Glutamatergic neuron (in vitro differentiated cells): ENCODE measurements at regions not wholly inside any gene's neighbourhood (a gene's known extent, or its start where the extent isn't known, plus 50 kb on each side); places are given as distances from the start of the nearest gene placed in this dataset.

Experiments used
- DNase-seq: peaks from one replicate; pipeline ENCODE4 v3.0.0; 2022
- H3K27ac Mint-ChIP-seq: one replicate; pipeline ENCODE4 v1.8.0; 2020; ENCODE audit warnings: mild to moderate bottlenecking, mixed read lengths, inconsistent platforms; ENCODE audit not compliant: unreplicated experiment
- H3K27me3 Mint-ChIP-seq: one replicate; pipeline ENCODE4 v1.8.0; 2020; ENCODE audit warnings: mild to moderate bottlenecking, moderate library complexity, mixed read lengths, inconsistent platforms; ENCODE audit not compliant: unreplicated experiment
- H3K36me3 Mint-ChIP-seq: one replicate; pipeline ENCODE4 v1.8.0; 2020; ENCODE audit warnings: mild to moderate bottlenecking, mixed read lengths, inconsistent platforms; ENCODE audit not compliant: unreplicated experiment
- H3K4me1 Mint-ChIP-seq: one replicate; pipeline ENCODE4 v1.8.0; 2020; ENCODE audit warnings: mild to moderate bottlenecking, low read depth, mixed read lengths, inconsistent platforms; ENCODE audit not compliant: unreplicated experiment
- H3K4me3 Mint-ChIP-seq: one replicate; pipeline ENCODE4 v1.8.0; 2020; ENCODE audit warnings: mild to moderate bottlenecking, mixed read lengths, inconsistent platforms; ENCODE audit not compliant: unreplicated experiment
- H3K9me3 Mint-ChIP-seq: one replicate; pipeline ENCODE4 v1.8.0; 2020; ENCODE audit warnings: mild to moderate bottlenecking, moderate library complexity, mixed read lengths, inconsistent platforms; ENCODE audit not compliant: unreplicated experiment
- CTCF ChIP-seq: fragments of 200-600 bp; sonication (generic); IDR thresholded peaks from one replicate; pipeline ENCODE4 v1.5.0; 2021; ENCODE audit not compliant: partially characterized antibody, unreplicated experiment

DNA sequence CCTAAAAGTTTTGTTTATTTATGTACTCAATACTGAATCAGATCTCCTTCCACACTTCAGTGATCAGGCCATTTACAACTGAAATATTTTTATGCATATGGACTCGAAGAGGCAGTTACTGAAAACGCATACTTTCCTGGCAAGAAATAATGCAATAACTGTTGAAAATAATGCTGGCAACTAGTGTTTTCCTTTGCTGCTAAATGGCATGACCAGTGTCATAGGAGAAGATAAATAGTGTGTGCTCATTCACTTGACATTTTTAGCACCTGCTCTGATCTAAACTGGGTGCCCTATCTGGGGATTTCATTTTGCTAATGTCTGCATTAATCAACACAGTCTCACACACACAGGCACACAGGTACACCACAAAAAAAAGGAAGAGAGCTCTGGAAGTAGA lies 695.2 kb downstream of the TUSC7 start:
- H3K27me3 Mint-ChIP-seq: peaks cover 6% of the 10 kb centered on the region

DNA sequence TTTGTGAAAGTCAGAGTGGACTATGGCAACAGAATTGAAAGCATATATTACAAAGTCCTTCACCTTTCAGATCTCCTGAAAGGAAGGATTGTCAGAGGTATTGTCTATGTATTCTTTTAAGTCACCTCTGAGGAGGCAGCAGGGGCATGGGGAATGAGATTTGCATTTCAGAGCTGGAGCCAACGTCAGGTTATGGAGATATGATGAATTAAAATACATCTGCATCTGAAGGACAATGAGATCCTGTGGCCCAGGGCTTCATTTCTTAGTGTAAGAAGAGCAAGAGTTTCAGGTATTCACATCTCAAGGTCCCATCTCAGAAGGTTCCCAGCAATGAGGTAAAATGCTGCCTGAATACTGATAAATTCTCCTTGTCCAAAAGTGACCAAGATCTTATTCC lies 695.8 kb downstream of the TUSC7 start:
- Mint-ChIP-seq H3K4me3 (no peak overlapping the region), H3K27ac (no peak overlapping the region), H3K4me1 (peaks cover 20% of the 10 kb centered on the region), H3K36me3 (no peaks in the 10 kb centered on the region), H3K9me3 (no peaks in the 10 kb centered on the region), H3K27me3 (peaks cover 2% of the 10 kb centered on the region)
- DNase-seq: no peak
- TF ChIP-seq CTCF: no peak

More for the DNA sequence above, 695.2 kb downstream of the TUSC7 start:
- no peak overlapping the region for H3K27ac Mint-ChIP-seq
- TF ChIP-seq CTCF: no peak
- H3K9me3 Mint-ChIP-seq: peaks cover 5% of the 10 kb centered on the region
- H3K4me1 Mint-ChIP-seq: peaks cover 25% of the 10 kb centered on the region
- H3K36me3 Mint-ChIP-seq: no peaks in the 10 kb centered on the region
- no peak overlapping the region for H3K4me3 Mint-ChIP-seq
- DNase-seq: no peak

GRCh38 chr3:117407317-117407716 lies 697.7 kb downstream of the TUSC7 start:
- H3K4me3 Mint-ChIP-seq: no peak overlapping the region
- peaks cover 14% of the 10 kb centered on the region for H3K4me1 Mint-ChIP-seq
- H3K27ac Mint-ChIP-seq: peak overlapping the region; percentile 10
- DNase-seq: no peak
- H3K9me3 Mint-ChIP-seq: no peaks in the 10 kb centered on the region
- peak; percentile 44 for TF ChIP-seq CTCF
- no peaks in the 10 kb centered on the region for H3K36me3 Mint-ChIP-seq
- H3K27me3 Mint-ChIP-seq: no peaks in the 10 kb centered on the region

DNA sequence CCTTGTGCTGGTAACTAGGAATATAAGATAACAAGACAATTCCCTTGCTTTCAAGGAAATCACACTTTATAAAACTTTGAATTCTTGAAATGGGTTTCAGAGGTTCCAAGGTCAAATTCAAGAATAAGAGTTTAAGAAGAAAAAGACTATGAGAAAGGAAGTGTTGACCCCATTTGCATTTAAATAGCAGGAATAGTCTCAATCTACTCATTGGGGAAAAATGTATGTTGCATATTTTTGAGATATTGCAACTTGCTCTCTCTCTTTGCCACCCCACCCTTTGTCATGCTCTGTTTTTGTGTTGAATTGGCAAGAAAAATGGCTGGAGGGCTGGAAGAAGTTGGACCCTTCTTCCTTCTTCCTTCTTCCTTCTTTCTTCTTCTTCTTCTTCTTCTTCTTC lies 699.2 kb downstream of the TUSC7 start:
- no peak for DNase-seq
- TF ChIP-seq CTCF: no peak
- peaks cover 14% of the 10 kb centered on the region for H3K4me1 Mint-ChIP-seq
- no peak overlapping the region for H3K27ac Mint-ChIP-seq
- no peaks in the 10 kb centered on the region for H3K9me3 Mint-ChIP-seq
- no peak overlapping the region for H3K4me3 Mint-ChIP-seq
- H3K27me3 Mint-ChIP-seq: no peaks in the 10 kb centered on the region
- H3K36me3 Mint-ChIP-seq: no peaks in the 10 kb centered on the region

GRCh38 chr3:117409256-117409655 lies 699.7 kb downstream of the TUSC7 start:
- Mint-ChIP-seq H3K4me1 (peaks cover 14% of the 10 kb centered on the region), H3K4me3 (no peak overlapping the region), H3K9me3 (no peaks in the 10 kb centered on the region), H3K27ac (no peak overlapping the region), H3K27me3 (no peaks in the 10 kb centered on the region), H3K36me3 (no peaks in the 10 kb centered on the region)
- no peak for DNase-seq
- TF ChIP-seq CTCF: no peak
